Ovary (tissue), 3 donors: ENCODE measurements at regions not wholly inside any gene's neighbourhood (a gene's known extent, or its start where the extent isn't known, plus 50 kb on each side); places are given as distances from the start of the nearest gene placed in this dataset.

ENCODE experiments used
- EP300 ChIP-seq: sonication (generic); formaldehyde crosslinking; IDR thresholded peaks from one replicate; pipeline ENCODE4 v1.6.1; 2017; ENCODE audit warnings: antibody characterized with exemption
- POLR2A ChIP-seq: fragments of 450-650 bp; IDR thresholded peaks from one replicate; pipeline ENCODE4 v1.6.1; 2017; ENCODE audit warnings: antibody characterized with exemption, mild to moderate bottlenecking, moderate library complexity
- TF ChIP-seq, protein P1 (sequence below), 3 donors: fragments of 450-650 bp in 2 of 3; fragments of 200-600 bp in 1 of 3; IDR thresholded peaks; one replicate each; pipeline versions ENCODE4 v1.5.1 to v1.8.0; 2016 to 2022; ENCODE audit warnings: antibody characterized with exemption in 3 of 3, mild to moderate bottlenecking in 1 of 3
- donor health status: DM: no; HTN: no; CAD: no.

DNA sequence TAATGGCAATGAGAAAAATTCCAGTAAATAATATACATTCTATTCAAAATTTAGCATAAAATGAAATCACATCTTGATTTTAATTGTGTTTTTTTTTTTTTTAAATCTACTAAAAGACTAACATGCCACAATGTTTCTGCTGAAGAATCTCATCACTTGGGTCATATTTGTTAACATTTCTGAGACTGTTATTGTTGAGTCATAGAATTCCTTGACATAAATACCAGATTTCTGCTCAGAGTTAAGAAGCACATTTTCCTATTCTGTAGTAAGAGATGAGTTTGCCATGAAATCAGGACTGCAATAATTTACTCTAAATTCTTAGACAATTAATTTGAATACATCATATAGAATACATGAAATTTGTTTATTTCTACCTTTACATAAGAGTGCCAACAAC, 154.9 kb upstream of the KYNU start:
- no peak for TF ChIP-seq EP300
- TF ChIP-seq, protein P1, sequence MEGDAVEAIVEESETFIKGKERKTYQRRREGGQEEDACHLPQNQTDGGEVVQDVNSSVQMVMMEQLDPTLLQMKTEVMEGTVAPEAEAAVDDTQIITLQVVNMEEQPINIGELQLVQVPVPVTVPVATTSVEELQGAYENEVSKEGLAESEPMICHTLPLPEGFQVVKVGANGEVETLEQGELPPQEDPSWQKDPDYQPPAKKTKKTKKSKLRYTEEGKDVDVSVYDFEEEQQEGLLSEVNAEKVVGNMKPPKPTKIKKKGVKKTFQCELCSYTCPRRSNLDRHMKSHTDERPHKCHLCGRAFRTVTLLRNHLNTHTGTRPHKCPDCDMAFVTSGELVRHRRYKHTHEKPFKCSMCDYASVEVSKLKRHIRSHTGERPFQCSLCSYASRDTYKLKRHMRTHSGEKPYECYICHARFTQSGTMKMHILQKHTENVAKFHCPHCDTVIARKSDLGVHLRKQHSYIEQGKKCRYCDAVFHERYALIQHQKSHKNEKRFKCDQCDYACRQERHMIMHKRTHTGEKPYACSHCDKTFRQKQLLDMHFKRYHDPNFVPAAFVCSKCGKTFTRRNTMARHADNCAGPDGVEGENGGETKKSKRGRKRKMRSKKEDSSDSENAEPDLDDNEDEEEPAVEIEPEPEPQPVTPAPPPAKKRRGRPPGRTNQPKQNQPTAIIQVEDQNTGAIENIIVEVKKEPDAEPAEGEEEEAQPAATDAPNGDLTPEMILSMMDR (IDR thresholded peaks at IDR 0.05): no peak
- no peak for TF ChIP-seq POLR2A
